ENCODE measurements at regions not wholly inside any gene's neighbourhood (a gene's known extent, or its start where the extent isn't known, plus 50 kb on each side); places are given as distances from the start of the nearest gene placed in this dataset.

GRCh38 chr1:60341274-60341673, 267.7 kb upstream of the C1orf87 start:
- TF ChIP-seq CTCF (IDR thresholded peaks at IDR 0.05): no peak

DNA sequence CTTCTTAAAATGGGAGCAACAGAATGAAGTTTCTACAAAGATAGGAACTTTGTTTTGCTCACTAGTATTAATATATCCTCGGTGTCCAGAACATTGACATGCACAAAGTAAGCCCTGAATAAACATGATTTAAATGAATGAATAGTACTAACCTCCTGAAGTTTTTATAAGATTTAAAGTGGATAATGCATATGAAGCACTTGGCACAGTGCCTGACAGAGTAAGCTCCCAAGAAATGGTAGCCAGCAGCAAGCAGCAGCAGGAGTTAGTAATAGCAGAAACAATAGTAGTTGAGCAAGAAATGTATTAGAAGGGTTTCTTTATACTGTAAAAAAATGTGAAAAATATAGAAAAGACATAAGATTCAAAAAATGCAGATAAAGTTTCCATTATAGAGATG, 258.1 kb upstream of the C1orf87 start:
- TF ChIP-seq CTCF (IDR thresholded peaks at IDR 0.05): no peak

- no peak for TF ChIP-seq CTCF (IDR thresholded peaks at IDR 0.05)
Measured at GRCh38 chr1:60329651-60330050, 256.1 kb upstream of the C1orf87 start.

DNA sequence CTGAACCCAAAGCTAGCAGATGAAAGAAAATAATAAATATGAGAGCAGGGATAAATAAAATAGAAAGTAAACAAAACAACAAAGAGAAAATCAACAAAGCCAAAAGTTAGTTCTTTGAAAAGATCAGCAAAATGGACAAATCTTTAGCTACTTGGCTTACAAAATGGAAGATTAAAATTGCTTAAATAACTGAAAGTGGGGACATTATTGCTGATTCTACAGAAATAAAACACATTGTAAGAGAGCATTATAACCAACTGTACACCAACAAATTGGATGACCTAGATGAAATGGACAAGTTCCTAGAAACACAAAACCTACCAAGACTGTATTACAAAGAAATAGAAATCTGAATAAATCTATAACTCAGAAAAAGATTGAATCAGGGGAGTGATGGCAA, 238.3 kb upstream of the C1orf87 start:
- no peak for TF ChIP-seq CTCF (IDR thresholded peaks at IDR 0.05)

DNA sequence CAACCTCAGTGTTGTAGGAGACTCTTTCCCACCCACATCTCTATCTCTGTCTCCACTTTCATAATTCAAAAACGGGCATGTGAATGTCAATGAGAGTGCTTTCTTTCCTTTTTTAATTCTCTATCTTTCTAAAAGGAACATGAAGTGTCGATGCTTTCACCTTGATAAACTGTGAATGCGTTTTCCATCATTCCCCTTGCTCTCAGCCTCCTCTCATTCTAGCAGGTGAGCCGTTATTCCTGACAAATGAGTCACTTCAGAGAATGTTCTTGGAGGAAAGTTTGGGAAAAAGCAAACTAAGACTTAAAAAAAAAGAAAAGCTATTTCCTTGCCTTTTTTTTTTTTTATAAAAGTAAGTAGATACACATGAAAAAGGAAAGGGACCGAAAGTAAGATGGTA, 226.0 kb upstream of the C1orf87 start:
- TF ChIP-seq CTCF (IDR thresholded peaks at IDR 0.05): no peak

- no peak for TF ChIP-seq CTCF (IDR thresholded peaks at IDR 0.05)
Measured at GRCh38 chr1:60298290-60298689, 224.7 kb upstream of the C1orf87 start.

DNA sequence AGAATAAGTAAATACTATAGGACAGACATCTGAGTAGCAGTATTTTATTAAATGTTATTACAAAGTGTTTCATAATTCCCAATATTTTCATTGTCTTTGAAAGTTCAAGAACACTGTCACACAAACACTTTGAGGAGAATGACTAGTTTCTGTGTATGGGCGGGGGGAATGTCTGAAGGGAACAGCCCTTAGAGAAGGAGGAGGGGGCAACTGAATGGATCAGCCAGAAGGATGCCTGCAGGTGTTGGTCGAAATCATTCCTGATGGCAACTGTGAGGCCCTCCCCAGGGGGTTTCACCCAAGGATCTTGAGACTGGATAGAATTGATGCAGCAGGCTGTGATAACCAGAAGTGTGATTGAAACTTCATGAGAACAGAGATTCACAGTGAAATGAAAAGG, 223.2 kb upstream of the C1orf87 start:
- no peak for TF ChIP-seq CTCF (IDR thresholded peaks at IDR 0.05)

DNA sequence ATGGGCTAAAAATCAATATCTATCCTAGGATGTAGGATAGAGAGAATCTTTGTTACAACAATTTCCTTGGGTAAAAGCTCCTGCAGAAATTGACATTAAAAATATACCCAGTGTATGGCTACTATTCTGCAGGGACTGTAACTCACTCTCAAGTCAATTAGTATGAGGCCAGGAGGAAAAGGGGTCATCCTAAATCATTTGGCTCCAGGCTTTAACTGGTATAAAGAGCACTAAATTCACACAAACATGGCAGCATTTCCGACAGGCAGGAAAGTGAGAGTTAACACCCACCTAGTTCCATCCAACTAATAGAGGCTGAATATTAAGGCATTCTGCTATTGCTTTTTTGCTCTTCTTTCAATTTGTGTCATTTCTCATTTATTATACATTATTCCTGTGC, 218.6 kb upstream of the C1orf87 start:
- TF ChIP-seq CTCF (IDR thresholded peaks at IDR 0.05): no peak
